DMS 273 (cell line): ENCODE measurements at regions not wholly inside any gene's neighbourhood (a gene's known extent, or its start where the extent isn't known, plus 50 kb on each side); places are given as distances from the start of the nearest gene placed in this dataset.
A peak's percentile ranks its signal among the peaks of the same experiment; 100 is the strongest.

Experiments
- DNase-seq: peaks from one replicate; lab custom pipeline; 2025; ENCODE audit not compliant: unreplicated experiment; lab: John Stamatoyannopoulos, UW

DNA sequence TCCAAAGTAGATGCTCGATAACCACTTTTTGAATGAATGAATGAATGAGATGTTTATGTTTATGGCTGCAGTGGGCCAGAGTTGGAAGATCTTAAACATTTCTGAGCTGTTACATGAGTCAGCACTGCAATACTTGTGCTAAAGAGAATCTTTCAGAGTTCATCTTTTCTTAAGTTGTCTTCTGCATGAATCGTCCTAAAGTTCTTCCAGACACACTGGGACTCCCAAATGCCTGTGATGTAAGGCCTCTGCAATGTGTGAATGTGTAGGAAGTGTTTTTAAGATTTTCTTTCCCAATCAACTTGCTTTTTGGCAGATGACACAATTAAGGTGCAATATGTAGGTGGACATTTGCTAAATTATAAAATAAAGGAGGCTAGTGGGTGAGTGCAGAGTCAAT is 50.3 kb upstream of the TRIM9 start:
- DNase-seq = no peak

DNA sequence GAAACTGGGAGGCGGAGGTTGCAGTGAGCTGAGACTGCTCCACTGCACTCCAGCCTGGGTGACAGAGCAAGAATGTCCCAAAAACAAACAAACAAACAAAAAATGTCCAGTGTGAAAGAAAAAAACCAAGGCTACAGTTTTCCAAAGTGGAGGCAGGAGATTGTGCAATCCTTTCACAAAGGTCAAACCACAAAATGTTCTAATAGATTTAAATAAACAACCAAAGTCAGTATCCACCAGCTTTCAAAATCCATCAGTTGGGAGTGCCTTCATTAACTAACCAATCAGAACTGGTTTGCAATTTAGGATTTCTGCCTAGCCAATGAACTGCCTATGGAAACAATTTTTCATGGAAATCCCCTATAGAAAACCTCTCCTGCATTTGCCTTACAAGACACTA is 52.3 kb upstream of the TRIM9 start:
- no peak for DNase-seq

DNA sequence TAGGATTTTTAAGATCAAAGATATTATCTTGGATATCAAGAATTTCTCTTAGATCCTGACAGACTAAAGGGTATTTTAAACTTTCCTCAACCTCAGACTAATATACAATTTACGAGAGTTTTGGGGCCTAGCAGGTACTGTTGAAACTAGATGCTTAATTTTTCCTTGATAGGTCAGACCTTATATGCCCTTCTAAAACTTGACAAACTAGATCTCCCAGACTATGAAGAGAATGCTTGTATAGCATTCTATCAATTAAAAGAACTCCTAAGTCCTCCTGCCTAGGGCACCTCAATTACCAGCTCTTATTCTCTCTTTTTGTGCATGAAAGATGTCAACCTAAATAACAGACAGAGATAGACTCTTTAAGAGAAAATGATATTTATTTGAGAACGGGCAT is 60.4 kb upstream of the TRIM9 start:
- DNase-seq = no peak

DNA sequence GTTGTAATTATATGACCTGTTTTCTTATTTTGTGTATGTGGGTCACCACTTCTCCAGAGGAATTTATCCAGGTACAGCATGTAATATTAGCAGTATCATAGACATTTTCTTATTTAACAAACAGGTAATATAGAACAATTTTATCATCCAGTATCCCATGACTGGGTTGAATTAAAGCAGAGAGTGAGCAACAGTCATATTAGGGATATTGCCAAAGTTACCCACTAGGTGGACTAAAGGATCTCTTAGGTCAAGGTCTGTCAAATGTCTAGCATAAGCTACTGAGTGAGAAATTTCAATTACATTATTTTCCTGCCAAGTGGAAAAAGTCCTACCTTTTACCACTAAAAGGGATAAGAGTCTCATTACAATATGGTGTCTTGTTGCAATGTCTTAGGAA is 62.1 kb upstream of the TRIM9 start:
- peak; percentile 79 for DNase-seq

DNA sequence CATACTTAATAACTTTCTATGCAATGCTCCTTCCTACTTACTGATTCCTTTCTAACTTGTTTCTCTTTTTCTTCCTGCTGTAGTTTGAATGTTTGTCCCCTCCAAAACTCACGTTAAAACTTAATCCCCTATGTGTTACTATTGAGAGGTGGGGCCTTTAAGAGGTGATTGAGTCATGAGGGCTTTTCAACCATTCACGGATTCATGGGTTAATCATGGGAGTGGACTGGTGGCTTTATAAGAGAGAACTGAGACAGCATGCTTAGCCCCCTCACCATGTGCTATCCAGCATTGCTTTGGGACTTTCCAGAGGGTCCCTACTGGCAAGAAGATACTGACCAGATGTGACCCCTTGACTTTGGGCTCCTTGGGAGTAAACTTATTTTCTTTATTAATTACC is 66.0 kb upstream of the TRIM9 start:
- DNase-seq = no peak

DNA sequence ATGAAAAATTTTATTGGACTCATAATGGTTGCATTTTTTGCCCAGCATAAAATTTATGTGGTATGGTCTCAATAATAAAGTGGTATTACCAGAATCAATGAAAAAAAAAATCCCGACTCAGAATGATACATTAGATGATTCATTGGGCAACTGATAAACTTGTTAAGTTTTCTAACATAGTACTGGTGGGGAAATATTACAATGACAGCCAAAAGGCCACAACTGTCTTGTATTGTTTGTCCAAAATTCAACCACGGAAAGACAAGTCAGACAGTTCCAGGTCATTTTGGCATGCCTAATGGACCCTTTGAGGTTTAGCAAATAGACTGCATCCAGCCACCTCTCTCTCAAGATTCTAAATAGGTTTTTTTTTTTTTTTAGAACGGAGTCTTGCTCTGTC is 70.5 kb upstream of the TRIM9 start:
- no peak for DNase-seq

DNA sequence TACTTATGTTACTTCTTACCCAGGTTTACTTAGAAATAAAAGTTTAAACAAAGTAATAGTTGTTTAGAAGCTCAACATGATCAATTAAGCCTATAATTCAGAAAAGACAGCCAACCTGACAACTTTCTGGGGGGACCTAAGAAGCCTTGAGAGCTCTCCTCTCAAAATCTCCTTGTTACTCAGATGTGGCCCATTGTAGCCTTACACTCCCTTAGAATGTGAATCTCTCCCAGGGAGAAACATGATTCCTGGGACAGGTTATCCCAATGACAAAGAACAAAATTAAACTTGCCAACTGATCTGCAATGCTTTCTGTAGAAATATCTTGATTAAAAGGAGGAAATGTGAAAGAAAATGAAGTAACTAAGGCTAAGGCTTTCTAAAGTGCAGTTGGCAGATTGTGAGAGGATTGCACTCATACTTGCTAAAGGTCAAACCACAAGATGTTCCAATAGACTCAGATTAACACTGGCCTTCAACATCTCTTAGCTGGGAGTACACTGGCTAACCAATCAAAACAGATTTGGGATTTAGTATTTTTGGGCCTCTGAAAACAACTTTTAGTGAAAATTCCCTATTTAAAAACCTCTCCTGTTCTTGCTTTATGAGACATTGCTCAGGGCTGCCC is 72.3 kb upstream of the TMX1 start:
- DNase-seq = peak; percentile 12

DNA sequence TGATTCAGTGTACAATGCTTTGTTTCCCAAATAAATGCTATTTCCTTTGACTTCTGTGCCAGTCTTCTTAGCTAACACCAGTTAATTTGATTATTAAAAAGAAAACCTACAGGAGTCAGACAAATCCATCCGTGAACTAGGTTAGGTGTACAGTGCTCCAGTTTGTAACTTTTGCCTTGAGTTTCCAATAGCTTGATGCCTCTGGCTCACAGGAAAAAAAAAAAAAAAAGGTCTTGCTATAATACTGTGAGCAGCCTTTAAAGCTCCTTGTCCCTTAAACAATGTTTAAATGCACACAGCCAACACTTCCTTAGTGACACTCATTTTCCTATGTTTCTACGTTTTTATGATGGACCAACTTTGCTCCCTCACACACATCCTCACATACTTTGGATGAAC is 71.8 kb upstream of the TMX1 start:
- DNase-seq = no peak

DNA sequence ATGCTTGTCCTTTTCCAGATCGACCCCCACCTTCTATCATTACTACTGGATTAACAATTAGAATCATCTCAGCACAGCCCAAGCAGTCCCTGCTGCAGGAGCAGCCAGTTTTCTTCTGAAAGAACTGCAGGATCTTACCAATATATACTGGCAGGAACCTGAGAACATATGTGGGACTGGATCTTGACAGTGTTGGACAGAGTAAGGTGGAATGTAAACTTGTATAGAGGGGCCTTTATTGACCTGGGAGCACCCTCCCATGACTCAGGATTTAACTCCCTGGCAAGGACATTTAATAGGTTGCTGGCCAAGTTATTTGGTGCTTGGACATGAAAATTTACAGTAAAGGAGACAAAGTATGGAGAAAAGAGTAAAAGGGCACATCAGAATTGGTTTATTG is 66.2 kb upstream of the TMX1 start:
- no peak for DNase-seq

DNA sequence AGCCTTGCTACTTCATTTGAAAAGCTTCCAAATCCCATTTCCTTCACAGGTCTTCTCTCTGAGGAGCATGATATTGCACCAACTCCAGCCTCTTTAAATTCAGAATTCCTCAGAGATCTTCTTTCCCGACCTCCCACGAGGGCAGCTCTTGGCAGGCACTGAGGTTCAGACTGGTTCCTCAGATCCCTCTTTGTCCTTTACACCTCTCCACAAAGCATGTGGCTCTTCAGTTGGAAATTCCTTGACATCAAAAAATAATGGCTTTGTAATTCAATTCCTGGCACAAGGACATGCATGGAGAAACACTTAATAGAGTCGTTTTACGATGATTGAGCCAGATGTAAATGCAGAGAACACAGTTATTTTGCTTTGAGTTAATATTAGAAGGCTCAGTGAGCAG is 63.2 kb upstream of the TMX1 start:
- peak; percentile 29 for DNase-seq

DNA sequence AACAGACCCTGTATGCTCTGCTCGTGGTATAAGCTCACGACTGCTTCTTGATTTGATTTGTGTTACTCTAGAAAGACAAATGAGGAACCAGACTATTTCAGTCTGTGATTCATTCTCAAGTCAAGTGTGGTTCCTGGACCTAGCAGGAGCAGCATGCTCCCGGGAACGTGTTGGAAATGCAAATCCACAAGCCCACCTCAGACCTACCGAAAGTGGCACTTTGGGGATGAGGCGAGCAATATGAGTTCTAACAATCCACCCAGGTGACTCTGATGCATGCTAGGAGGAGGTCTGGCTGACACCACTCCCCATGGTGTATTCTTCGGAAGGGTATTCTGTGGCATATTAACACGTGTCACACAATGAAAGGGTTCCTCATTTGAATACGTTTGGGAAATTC is 59.5 kb upstream of the TMX1 start:
- no peak for DNase-seq

DNA sequence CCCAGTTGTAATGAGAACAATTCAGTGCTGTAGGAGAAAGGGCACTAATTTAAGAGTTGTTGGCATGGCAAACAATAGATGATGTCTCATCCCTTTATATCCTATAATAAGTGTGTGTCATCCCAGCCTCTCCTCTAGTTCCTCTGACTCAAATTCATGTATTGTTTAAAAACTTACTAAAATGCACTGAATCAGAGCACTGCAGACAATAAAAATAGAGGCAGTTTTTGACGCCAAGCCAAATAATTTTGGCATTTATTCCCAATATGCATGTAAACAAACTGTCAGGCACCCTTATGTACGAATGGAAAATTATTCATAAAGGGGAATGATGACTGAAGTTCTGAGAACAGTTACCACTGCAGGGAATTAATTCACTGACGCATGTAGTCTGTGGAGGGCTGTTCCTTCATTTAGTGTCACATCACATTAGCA is 57.9 kb upstream of the TMX1 start:
- no peak for DNase-seq

DNA sequence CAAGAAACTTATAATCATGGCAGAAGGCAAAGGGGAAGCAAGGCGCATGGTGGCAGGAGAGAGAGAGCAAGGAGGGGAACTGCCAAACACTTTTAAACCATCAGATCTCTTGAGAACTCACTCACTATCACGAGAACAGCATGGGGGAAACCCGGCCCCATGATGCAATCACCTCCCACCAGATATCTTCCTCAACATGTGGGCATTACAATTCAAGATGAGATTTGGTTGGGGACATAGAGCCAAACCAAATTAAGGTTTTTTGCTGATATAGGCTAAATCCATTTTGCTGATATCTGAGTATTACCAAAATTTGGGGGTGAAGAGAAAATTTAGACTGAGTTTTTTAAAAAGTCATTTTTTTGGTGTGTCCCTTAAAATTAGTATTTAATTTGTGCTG is 54.9 kb upstream of the TMX1 start:
- no peak for DNase-seq

DNA sequence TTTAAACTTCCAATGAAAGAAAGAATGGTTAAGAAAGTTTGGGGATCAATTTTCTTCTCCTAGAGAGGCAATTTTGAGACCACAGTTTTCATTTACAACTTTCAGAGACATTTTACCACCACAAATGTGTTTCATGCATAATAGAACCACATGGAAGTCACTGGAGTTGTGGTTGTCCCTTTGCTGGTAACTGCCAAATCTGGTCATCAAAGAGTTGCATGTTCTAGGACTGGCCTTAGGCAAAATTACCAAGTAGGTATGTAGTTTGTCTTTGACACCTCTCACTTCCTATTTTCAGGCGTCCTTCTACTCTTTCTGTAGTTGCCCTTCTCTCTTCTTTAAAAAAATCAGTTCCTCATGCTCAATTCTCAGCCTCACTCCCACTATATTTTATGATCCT is 54.3 kb upstream of the TMX1 start:
- DNase-seq = no peak

DNA sequence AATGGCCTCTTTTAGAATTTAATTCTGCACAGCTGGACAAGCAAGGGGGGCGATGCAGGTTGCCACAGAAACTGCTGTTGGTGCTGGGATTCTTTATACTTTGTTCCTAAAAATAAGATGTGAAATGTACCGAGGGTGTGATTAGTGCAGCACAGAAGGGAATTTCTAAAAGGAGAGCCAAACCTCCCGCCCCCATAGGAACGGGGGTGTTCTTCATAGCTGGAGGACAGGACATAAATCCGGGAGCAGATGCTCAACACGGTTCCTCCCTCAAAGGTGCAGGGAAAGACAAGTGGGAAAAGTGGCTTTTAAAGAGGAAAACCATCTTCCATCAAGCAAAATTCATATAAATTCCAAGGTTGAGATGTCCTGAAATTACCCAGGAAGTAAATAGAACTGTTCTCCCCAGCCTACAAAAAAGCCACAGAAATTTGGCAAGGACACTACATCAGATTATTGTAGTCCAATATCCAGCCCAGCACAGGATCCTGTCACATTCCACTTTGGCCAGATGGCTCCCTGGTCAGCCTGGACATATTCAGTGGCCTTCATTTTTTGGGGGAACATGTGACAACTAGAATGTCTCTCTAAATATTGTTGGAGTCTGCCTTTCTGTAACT is 51.4 kb upstream of the TMX1 start:
- peak; percentile 18 for DNase-seq

DNA sequence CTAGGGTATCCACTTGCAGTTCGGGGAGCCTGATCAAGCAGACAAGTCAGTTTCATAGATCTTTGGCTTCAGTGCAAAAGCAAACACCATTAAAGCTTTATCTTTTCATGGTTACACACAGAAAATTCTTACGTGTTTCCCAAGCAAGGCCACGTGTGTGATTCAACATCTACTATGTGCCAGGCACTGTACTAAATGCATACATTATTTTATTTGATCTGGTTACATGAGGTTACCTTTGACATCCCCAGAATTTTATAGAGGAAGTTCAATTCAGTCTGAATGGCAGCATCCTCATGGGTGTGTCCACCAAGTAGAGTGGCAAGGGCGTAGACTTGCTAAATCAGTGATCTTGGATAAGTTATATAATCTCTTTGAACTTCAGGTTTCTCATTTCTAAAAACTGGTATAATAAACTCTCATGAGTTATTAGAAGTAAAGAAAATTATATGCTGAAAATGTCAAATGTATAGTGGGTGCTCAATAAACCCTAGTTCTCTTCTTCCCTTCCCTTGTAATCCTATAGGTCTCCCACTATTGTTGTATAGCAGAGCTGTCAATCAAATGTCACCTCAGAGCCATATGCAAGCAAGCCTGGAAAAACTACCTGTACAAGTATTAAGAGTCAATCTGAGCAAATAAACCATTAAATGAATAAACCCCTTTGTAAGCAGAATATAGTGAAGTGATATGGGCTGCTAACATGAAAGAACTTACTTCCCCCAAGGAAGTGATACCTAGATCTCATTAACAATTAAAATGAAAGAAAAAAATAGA is 50.3 kb upstream of the TMX1 start:
- DNase-seq = no peak
